Esophagus squamous epithelium (tissue), 4 donors: ENCODE measurements at regions not wholly inside any gene's neighbourhood (a gene's known extent, or its start where the extent isn't known, plus 50 kb on each side); places are given as distances from the start of the nearest gene placed in this dataset.

Source experiments
- CTCF ChIP-seq, 6 experiments: fragments of 450-650 bp in 4 of 6; fragments of 200-600 bp in 2 of 6; sonication (generic) in 2 of 6; IDR thresholded peaks; one replicate each; pipeline ENCODE4 v1.5.1; 2016 to 2019; ENCODE audit warnings: antibody characterized with exemption in 6 of 6, mild to moderate bottlenecking in 4 of 6, moderate library complexity in 4 of 6
- POLR2A ChIP-seq, 4 donors: fragments of 450-650 bp; IDR thresholded peaks; one replicate each; pipeline ENCODE4 v1.6.1; 2017; ENCODE audit warnings: antibody characterized with exemption in 4 of 4, mild to moderate bottlenecking in 4 of 4, moderate library complexity in 3 of 4

GRCh38 chr13:68970532-68970931 lies 1137.1 kb upstream of the ATXN8OS start:
- TF ChIP-seq POLR2A (IDR thresholded peaks at IDR 0.05), result no peak
- no peak for TF ChIP-seq CTCF (IDR thresholded peaks at IDR 0.05)
